ENCODE measurements at regions not wholly inside any gene's neighbourhood (a gene's known extent, or its start where the extent isn't known, plus 50 kb on each side); places are given as distances from the start of the nearest gene placed in this dataset.

DNA sequence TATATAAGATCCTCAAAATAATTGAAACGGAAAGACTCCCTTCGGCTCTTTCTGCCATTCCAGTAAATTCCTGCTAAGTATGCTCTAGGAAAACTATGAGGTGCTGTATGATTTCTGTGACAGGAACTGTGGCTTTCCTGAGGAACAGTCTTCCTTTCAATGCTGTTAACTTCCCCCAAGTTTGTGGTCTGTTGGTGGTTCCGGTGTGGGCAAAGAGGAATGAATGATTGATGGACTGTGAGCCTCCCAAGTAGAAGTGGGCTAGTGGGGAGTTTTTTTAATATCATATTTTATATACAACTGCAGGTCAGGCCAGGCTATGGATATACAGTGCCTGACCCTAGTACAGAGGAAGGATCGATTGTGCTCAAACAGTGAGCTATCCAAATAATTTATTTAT is 560.7 kb upstream of the RBFOX1 start:
- TF ChIP-seq, protein P1, sequence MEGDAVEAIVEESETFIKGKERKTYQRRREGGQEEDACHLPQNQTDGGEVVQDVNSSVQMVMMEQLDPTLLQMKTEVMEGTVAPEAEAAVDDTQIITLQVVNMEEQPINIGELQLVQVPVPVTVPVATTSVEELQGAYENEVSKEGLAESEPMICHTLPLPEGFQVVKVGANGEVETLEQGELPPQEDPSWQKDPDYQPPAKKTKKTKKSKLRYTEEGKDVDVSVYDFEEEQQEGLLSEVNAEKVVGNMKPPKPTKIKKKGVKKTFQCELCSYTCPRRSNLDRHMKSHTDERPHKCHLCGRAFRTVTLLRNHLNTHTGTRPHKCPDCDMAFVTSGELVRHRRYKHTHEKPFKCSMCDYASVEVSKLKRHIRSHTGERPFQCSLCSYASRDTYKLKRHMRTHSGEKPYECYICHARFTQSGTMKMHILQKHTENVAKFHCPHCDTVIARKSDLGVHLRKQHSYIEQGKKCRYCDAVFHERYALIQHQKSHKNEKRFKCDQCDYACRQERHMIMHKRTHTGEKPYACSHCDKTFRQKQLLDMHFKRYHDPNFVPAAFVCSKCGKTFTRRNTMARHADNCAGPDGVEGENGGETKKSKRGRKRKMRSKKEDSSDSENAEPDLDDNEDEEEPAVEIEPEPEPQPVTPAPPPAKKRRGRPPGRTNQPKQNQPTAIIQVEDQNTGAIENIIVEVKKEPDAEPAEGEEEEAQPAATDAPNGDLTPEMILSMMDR (IDR thresholded peaks at IDR 0.05; ENCODE audit: low read depth, low read length), result no peak
- no peak for TF ChIP-seq EZH2phosphoT487 (IDR thresholded peaks at IDR 0.05; ENCODE audit: low read depth)
